HG03469 (cell line): ENCODE measurements at regions not wholly inside any gene's neighbourhood (a gene's known extent, or its start where the extent isn't known, plus 50 kb on each side); places are given as distances from the start of the nearest gene placed in this dataset.
"Not testable (repeated sequence)": the region's sequence is repeated elsewhere in the genome, so short reads cannot be mapped to it uniquely, and the experiment has no call there.

Experiments
- ATAC-seq: cut with Tn5 transposase; IDR thresholded peaks from one replicate; pipeline ENCODE4 v1.9.1; 2021; ENCODE audit warnings: mild to moderate bottlenecking, moderate library complexity, moderate number of reproducible peaks; ENCODE audit not compliant: unreplicated experiment

DNA sequence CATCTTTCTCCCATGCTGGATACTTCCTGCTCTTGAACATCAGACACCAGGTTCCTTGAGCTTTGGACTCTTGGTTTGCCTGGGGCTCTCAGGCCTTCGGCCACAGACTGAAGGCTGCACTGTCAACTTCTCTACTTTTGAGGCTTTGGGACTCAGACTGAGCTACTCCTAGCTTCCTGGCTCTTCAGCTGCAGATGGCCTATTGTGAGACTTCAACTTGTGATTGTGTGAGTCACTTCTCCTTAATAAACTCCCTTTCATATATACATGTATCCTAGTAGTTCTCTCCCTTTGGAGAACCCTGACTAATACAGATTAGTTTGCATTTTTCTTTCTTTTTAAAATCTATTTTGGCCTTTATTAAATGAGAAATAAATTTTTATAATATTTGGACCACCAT lies 276.2 kb upstream of the SEMA3C start:
- no peak for ATAC-seq

DNA sequence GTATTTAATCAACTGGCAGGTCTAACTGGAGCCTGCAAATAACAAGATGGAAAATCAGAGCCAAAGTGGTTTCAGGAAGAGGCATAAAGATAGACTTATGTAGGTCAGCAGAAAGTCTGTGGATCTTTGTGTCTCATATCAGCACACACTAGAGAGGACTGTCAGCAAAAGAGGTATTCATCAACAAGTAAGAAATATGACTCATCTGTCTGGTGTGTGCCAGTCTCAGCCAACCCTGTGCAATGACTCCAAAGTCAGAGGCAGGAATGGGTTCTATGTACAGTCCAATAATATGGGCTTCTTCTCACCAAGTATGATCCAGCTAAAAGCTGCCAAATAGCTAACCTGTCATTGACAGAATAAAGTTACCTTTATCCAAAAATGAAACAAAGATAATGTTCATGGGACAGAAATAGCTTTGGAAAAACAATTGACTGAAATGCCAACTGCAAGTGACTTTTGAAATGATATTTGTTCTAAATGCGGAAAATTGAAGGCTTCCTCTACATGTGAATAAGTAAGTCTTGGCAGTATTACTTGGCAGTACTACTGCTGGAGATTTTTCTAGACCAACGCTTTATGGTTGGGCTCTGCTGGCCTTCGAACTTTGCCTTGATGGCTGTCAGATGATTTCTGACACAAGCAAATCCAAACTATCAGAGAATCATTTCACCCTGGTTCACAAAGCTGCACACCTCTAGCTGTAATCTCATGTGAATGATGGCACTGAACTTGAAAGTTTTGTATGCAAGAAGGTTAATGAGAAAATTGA lies 272.3 kb upstream of the SEMA3C start:
- no peak for ATAC-seq

DNA sequence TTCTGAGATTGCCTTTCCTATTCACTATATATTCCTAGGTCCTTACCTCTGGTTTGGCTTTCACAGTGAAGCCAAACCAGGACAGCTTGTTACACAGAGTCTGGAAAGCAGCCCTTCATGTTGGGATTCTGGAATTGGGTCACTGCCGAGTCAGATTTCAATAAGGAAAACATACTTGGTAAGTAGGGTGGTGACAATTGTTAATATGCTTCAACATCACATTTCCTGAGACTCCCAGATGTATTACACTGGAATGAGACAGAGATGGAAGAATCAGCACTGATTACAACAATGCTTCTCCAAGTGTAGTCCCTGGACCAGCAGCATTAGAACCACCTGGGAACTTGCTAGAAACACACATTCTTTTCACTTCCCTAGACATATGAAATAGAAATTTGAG lies 268.9 kb upstream of the SEMA3C start:
- ATAC-seq = no peak

DNA sequence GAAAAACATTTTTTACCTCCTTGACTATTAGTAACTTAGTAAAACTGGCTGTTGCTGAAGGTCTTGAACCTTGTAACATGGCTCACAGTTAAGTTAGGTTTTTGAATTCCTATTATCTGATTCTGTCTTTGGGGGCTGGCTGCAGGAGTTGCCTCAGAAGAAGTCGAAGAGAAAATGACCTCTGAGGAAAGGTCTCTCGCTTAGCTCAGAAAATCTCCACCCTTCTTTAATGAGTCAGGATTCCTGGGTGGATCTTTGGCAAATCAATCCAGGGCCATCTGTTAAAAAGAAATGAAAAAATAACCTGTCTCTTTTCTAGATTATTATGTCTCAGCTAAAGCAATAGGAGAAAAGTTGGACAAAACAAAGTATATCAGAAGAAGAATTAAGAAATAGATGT lies 267.8 kb upstream of the SEMA3C start:
- ATAC-seq = no peak

DNA sequence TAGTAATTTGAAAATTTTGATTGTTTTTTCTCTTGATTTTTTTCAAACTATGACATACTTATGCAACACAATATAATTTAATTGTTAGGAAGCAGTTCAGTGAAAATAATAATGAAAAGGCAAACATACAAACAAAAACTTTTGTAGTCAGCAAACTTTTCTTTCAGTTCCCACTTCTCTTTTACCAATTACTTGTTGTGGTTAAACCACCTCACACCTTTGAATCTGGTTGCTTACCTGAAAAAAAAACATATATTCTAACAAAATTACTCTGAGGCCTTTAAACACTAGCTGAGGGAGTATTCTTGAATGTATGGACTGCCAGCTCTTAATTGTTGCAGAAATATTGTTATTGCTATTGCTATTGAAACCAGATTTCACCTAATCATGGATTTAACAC lies 266.2 kb upstream of the SEMA3C start:
- ATAC-seq = no peak

DNA sequence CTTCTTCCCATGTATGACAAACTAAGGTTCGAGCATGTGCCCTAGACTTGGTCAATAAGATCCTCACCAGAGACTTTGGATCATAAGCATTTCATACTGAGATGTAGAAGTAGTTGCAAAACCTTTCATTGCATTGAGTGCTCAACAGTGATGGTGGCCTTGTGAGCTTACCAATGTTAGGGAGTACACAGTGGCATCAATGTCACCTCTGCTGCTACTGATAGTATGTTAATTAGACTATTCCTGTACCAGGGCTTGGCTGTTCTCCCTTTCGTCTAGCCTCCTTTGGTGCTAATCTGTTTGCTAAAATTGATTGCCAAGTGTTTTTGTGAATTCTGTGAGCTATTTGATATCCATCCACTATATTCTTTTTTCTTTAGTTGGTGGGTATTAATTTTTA lies 264.5 kb upstream of the SEMA3C start:
- ATAC-seq = no peak

DNA sequence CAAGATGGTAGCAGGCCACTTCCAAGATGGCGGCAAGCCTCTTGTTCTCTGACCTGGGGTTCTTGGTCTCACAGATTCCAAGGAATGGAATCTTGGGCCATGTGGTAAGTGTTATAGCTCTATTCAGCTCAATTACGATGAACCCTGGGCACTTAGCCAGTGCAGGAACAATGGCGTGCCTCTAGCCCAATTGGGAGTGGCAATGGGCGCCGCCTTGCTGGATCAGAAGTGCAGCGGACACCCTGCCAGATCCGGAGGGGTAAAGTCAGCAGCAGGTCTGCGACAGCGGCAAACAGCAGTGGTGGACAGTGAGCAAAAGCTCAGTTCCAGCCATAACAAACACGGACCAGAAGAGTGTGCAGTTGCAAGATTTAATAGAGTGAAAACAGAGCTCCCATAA lies 263.2 kb upstream of the SEMA3C start:
- ATAC-seq = not testable (repeated sequence)

DNA sequence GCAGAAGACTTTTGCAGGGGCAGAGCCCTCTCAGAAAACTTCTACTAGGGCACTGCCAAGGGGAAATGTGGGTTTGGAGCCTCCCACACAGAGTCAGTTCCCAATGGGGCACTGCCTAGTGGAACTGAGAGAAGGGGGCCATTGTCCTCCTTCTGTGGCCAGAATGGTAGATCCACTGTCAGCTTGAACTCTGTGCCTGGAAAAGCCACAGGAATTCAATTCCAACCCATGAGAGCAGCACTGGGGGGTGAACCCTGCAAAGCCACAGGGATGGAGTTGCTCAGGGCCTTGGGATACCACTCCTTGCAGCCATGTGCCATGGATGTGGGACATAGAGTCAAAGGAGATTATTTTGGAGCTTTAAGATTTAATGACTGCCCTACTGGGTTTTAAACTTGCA lies 262.2 kb upstream of the SEMA3C start:
- no peak for ATAC-seq

DNA sequence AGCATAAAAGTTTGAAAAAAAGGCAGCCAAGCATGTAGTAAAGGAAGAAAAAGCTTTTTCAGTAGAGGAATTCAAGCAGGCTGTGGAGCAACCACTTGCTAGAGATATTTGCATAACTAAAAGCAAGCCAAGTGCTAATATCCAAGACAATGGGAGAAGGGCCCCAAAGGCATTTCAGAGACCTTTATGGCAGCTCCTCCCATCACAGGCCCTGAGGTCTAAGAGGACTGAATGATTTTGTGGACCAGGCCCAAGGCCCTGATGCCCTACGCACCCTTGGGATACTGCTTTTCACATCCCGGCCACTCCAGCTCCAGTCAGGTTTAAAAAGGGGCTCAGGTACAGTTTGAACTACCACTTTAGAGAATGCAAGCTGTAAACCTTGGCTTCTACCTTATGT lies 261.7 kb upstream of the SEMA3C start:
- no peak for ATAC-seq

DNA sequence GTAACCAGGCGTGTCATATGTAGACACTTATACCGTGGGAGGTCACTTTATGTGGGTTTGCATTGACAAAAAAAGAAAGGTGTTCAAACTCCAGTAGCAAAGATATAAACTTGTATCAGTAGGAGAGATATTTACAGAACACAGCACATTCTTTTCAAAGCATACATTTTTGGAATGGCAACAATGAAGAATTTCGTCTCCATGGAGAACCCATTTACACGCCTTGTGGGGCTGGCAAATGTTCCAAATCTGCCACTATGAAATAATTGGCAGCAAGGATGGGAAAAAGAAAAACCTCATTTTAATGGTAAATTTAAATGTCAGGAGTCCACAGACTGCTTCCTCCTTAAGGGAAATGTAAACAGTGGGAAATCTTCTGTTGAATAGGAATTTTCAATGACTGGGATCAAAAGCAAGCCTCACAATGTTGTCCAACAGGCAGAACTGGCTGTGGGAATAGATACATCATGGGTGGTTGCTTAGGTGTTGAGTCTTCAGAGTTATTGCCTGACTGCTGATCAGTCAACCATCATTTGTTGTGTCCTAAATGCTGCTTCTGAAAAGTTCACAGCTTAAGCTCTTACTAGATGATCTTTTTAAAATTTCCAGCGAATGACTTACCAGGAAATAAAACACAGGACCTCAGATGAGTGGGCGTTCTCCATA lies 256.6 kb upstream of the SEMA3C start:
- ATAC-seq = no peak

DNA sequence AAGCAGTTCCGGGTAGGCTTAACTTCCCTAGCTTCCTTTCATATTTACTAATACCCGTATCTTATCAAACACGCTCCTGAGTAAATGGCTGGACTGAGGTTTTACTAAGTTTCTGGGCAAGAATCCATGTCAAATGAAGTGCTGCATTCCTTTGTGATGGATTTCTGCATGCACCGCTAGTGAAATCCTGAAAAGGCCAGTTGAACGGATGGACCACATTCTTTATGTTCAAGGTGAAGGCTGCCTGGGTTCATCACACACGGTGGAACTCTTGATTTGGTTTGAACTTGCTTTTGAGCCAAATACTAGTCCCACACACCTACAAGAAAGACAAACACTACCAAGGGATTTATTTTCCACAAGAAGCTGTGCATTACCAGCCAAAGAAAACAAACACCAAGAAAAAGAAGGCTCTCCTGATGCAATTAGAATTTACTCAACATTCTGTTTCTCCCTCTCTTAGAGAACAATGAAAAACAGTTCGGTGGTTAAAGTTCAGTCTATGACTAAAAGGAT lies 255.0 kb upstream of the SEMA3C start:
- no peak for ATAC-seq

DNA sequence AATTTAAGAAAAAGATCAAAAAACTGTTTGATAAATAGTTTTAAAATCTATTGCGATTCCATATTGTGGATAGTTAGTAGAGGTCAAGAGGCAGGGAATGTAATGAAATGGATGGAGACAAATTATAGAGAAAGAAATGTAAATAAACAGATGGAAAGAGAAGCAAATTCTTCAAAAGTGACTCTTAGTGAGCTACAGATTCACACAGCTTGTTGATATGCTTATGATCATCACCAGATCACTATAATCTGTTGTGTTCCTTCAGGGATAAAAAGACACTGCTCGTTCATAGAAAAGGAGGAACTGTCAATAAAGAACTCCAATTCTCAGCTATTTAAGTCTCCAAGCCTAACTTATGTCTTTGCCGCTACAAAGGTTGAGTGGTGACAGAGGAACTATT lies 251.4 kb upstream of the SEMA3C start:
- ATAC-seq = no peak

DNA sequence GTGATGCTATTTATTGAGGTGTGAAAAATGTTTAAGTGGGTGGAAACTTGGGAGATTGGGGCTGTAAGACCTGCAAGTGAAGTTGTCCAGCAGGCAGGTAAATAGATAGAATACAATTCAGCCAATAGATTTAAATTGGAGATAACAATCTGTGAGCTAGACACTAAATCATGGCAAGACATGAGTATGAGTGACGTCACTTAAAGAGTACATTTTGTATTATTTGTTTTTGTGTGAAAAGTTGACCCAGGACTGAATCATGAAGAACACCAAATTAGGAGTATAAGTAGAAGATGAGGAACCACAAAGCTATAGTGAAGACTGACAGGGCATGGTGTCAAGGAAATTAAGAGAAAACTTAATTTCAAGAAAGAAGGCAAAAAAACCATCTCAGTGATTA lies 249.1 kb upstream of the SEMA3C start:
- no peak for ATAC-seq

DNA sequence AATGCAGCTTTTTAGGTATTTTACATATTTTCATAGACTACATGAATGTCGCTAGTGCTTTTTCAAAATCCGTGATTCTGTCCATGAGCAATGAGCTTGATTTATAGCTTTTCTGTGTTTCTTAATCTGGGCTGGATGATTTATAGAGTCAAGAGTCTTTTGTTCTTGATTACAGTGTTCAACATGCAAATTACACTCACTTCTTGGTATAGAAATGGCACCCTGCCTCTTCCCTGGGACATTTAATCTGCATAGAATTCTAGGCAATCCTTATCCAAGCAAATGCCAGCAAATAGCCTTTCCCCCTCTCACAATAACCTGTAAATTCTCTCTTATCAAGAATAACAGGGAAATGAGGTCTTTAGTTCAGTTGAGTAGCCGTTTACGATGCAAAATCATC lies 246.2 kb upstream of the SEMA3C start:
- ATAC-seq = no peak

DNA sequence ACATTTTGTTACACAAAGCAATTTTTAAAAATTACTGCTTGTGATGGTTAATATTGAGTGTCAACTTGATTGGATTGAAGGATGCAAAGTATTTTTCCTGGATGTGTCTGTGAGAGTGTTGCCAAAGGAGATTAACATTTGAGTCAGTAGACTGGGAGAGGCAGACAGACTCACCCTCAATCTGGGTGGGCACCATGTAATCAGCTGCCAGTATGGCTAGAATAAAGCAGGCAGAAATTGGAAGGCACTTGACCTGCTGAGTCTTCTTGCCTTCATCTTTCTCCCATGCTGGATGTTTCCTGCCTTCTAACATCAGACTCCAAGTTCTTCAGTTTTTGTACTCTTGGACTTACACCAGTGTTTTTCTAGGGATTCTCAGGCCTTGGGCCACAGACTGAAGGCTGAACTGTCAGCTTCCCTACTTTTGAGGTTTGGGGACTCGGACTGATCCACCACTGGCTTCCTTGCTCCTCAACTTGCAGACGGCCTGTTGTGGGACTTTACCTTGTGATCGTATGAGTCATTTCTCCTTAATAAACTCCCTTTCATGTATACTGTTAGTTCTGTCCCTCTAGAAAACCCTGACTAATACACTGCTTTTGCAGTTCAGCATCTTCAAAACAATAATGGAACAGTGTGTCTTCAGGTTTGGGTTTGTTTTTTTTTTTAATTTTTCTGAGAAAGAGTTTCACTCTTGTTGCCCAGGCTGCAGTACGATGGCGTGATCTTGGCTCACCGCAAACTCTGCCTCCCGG lies 244.1 kb upstream of the SEMA3C start:
- ATAC-seq = no peak

DNA sequence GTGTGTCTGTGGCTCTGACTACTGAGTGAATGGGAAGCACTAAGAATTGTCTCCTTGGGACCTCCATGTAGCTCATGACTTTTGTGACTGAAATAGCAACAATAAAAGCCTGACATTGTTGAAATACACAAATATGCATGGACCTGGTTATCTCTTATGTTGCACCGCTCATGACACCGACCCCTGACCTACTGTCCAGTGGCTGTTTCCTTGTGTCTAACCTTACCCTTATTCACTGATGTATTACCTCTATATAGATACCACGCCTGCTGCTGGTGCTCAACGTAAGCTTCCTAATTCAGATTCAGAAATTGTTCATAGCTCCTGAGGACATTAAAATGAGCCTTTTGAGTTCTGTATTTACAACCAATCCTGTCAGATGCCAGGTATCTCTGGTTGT lies 243.4 kb upstream of the SEMA3C start:
- no peak for ATAC-seq

DNA sequence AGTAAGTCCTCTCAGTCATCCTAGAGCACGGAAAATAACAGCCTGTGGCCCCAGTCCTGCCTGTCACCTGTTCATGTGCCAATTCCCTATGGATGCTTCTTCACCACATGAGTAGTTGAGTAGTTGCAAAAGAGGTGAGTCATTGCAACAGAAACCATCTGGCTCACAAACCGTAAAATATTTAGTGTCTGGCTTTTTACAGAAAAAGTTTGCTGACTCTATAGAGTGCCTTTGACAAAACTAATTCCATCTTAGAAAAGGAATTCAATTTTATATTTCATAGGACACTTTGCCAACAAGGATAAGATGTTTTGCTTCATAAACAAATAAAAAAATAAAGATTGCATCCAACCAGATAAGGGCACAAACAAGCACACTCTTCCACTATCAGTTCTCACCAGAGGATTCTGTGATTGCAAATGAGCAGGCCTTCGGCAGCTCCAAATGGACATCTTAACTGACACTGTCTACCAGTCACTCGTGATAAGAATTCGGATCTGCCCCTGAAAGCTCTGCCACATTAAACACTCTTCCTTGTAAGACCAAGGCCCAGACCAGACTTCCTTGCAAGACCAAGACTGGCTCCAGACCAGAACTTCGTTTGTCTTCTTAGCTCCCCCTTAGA lies 242.7 kb upstream of the SEMA3C start:
- no peak for ATAC-seq

DNA sequence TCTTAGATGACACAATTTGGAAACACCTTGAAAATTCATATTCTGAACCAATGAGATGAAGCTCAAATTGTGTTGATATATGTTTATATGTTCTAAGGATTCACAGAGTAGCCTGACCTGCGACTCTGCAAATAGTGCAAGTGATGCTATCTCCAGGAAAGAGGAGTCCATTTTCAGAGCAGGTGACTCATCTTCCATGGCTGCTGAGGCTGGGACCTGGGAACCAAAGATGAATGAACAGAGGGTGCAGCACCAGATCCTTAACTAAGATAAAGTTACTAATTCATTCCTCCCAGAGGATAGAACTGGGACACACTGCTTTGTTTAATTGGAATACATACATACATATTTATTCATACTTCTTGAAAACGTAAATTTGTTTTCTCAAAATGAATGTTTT lies 240.6 kb upstream of the SEMA3C start:
- no peak for ATAC-seq

DNA sequence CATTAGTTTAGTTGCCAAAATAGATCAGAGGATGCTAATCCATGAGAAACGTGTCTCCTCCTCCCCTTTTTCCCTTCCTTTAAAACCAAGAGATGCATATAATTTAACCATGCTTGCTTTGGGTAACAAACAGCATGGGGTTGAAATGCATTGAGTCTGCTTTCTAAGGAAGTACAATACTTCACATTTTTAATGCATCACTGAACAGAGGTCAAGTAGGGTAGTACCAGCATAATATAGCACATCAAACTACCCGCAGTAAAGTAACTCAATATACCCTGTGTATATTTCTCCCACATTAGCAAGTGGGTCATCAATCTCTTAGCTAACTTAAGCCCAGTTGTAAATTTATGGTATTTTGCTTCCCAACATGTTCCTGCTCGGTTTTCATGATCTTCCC lies 239.3 kb upstream of the SEMA3C start:
- ATAC-seq = no peak

DNA sequence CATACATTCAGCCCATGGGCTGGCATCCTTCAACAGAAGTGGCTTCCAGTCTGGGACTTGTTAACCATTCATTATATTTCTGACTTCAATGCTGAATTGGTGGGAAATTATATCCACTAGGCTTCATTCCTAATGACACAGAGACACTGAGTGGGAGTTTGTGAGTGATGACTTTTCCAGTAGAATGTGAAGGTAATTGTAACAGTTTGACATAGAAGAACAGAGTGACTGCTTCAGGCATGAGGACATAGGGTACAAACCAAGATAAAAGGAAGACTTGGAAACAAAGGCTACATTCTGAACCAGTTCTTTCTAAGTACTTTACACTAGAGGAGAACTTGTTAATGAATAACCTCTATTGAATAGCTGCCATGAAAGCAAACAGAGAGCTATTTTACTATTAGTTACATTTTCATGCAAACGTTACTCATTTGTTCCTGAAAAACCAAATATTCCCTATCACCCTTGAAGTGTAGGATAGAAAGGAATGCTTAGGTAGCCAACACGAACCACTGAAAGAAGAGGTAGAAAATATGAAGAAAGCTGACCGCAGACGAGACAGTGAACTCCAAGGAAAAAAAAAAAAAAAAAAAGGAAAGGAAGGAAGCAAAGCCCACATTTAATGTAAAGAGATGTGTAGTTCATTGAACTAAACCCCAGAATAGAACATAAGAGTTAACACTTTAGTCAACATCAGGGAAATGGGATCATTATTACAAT lies 237.0 kb upstream of the SEMA3C start:
- ATAC-seq = no peak

DNA sequence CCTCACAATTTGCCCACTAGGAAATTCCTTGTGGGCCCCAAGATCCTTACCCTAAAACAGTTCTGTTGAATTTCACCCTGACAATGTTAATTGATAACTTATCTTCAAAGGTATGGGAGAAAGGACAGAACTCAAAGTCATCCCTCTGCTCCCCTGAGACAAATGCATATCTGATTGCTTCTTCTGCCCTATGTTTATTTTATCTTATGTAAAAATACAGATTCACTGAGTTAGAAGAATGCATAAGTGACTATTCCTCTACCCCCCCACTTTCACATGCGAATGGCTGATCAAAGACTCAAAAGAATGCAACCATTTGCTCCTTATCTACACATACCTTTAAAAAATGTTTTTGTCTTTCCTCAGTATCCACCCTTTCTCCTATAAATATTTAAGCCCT lies 235.7 kb upstream of the SEMA3C start:
- ATAC-seq = no peak
